ENCODE measurements at regions not wholly inside any gene's neighbourhood (a gene's known extent, or its start where the extent isn't known, plus 50 kb on each side); places are given as distances from the start of the nearest gene placed in this dataset.

GRCh38 chr16:77585379-77586251, 136.7 kb upstream of the NUDT7 start:
- TF ChIP-seq ETS1 (CRISPR knock-in tag; IDR thresholded peaks at IDR 0.05) (no peak), ZNF335 (CRISPR knock-in tag; IDR thresholded peaks at IDR 0.05) (no peak), NR2F2 (IDR thresholded peaks at IDR 0.05; ENCODE audit: borderline replicate concordance, low read depth) (no peak), ZNF564 (CRISPR knock-in tag; IDR thresholded peaks at IDR 0.05) (no peak), SP5 (CRISPR knock-in tag; IDR thresholded peaks at IDR 0.05; ENCODE audit: borderline replicate concordance, low read depth) (no peak), NCOA2 (CRISPR knock-in tag; IDR thresholded peaks at IDR 0.05) (no peak), ZXDC (CRISPR knock-in tag; IDR thresholded peaks at IDR 0.05) (no peak), KDM5B (CRISPR knock-in tag; IDR thresholded peaks at IDR 0.05; ENCODE audit: borderline replicate concordance) (no peak), ZNF382 (CRISPR knock-in tag; IDR thresholded peaks at IDR 0.05; ENCODE audit: borderline replicate concordance) (no peak), ZNF780A (CRISPR knock-in tag; IDR thresholded peaks at IDR 0.05) (no peak), ZNF678 (CRISPR knock-in tag; IDR thresholded peaks at IDR 0.05) (no peak), SNRNP70 (IDR thresholded peaks at IDR 0.05; ENCODE audit: low read depth, low read length) (no peak), ATF1 (CRISPR knock-in tag; IDR thresholded peaks at IDR 0.05) (no peak), POLR2AphosphoS5 (IDR thresholded peaks at IDR 0.05; ENCODE audit: low read depth, low read length) (no peak), ZNF556 (CRISPR knock-in tag; IDR thresholded peaks at IDR 0.05; ENCODE audit: borderline replicate concordance) (no peak)
- POLR2A ChIA-PET, result no interaction called here
- no peak overlapping the region for H3K9ac ChIP-seq (ENCODE audit: insufficient read depth, low read depth, low read length)
- no peaks in the 10 kb centered on the region for H4K20me1 ChIP-seq (ENCODE audit: insufficient read depth, low read length)
- intact Hi-C loops (cut with micrococcal nuclease; ENCODE audit: unreplicated experiment) (no loop called here), in situ Hi-C loops (cut with HindIII; ENCODE audit: extremely low pct_ligation_motif_present, low pct_unique_long_range_greater_than_20kb) (loop anchor here (5.0 kb wide), 1 partner anchor 348 kb away; no protein-coding TSS in a partner anchor)
- WGBS (ENCODE audit: low lambda C conversion rate), result 28% methylated on average over 13 of the region's 16 CpGs
- DNase-seq (ENCODE audit: low spot score) (no peak), ATAC-seq (no peak), FAIRE-seq (no peak)
- no peak overlapping the region for H3K27ac ChIP-seq (ENCODE audit: extremely low read length, insufficient read depth, low read length)
- CTCF ChIA-PET (ENCODE audit: low intra/inter-chr PET ratio, low total read pairs), result interaction anchor here (1.9 to 6.9 kb wide), 2 partner anchors 179 to 349 kb away, joined by 10 to 354 read pairs; no protein-coding TSS in a partner anchor
- H3K9me3 ChIP-seq (ENCODE audit: low read length), result no peaks in the 10 kb centered on the region
- BruUV-seq (replicated peaks), result no TSS peak
- H3K4me3 ChIP-seq (replicated peaks in 1 of 3; ENCODE audit: insufficient read depth in 1 of 3, low read depth in 2 of 3, low read length in 3 of 3), result no peak overlapping the region
- peaks cover 2% of the 10 kb centered on the region; the same call in 1 of the 2 replicates for H3K4me1 ChIP-seq (ENCODE audit: insufficient read depth, low read length)
- no peaks in the 10 kb centered on the region for H3K36me3 ChIP-seq (replicated peaks in 1 of 2; ENCODE audit: control insufficient read depth in 1 of 2, insufficient read depth in 2 of 2, low read length in 2 of 2)
- H3K4me2 ChIP-seq (ENCODE audit: low read depth, low read length), result no peak overlapping the region
- H3K79me2 ChIP-seq (ENCODE audit: insufficient read depth, low read length), result no peaks in the 10 kb centered on the region
- peaks cover 2 to 8% of the 10 kb centered on the region in 2 experiments; a peak in 2 of 5 replicates for H3K27me3 ChIP-seq (ENCODE audit: control insufficient read depth in 1 of 2, insufficient read depth in 2 of 2, low read length in 2 of 2)
- H2AFZ ChIP-seq (ENCODE audit: low read length), result no peak overlapping the region

Measured in HepG2 (cell line).